HEK293 (cell line): ENCODE measurements at regions not wholly inside any gene's neighbourhood (a gene's known extent, or its start where the extent isn't known, plus 50 kb on each side); places are given as distances from the start of the nearest gene placed in this dataset.
A peak's percentile ranks its signal among the peaks of the same experiment; 100 is the strongest.

Experiments
- BCL11A ChIP-seq: fragments of 450-650 bp; formaldehyde crosslinking; IDR thresholded peaks from 2 replicates; pipeline ENCODE4 v1.5.1; 2016; ENCODE audit warnings: low read depth, missing biosample characterization, missing genetic modification characterization
- BCL6B ChIP-seq: fragments of 450-650 bp; formaldehyde crosslinking; IDR thresholded peaks from 2 replicates; pipeline ENCODE4 v1.5.1; 2017; ENCODE audit warnings: missing biosample characterization, missing genetic modification characterization
- GFI1B ChIP-seq: fragments of 450-650 bp; formaldehyde crosslinking; IDR thresholded peaks from 2 replicates; pipeline ENCODE4 v1.5.1; 2016; ENCODE audit warnings: missing biosample characterization, missing genetic modification characterization
- GLIS2 ChIP-seq: fragments of 450-650 bp; formaldehyde crosslinking; IDR thresholded peaks from 2 replicates; pipeline ENCODE4 v1.5.1; 2016; ENCODE audit warnings: missing biosample characterization, missing genetic modification characterization
- IKZF3 ChIP-seq: fragments of 450-650 bp; IDR thresholded peaks from 2 replicates; pipeline ENCODE4 v1.5.0; 2018; ENCODE audit warnings: missing biosample characterization, mild to moderate bottlenecking, missing genetic modification characterization, moderate library complexity
- PRDM1 ChIP-seq: fragments of 450-650 bp; formaldehyde crosslinking; IDR thresholded peaks from 2 replicates; pipeline ENCODE4; 2016; ENCODE audit warnings: missing biosample characterization, missing genetic modification characterization
- SP7 ChIP-seq: fragments of 450-650 bp; formaldehyde crosslinking; IDR thresholded peaks from 2 replicates; pipeline ENCODE4 v1.5.1; 2016; ENCODE audit warnings: missing biosample characterization, missing genetic modification characterization
- ZEB2 ChIP-seq: fragments of 450-650 bp; formaldehyde crosslinking; IDR thresholded peaks from 2 replicates; pipeline ENCODE4 v1.5.1; 2016; ENCODE audit warnings: missing biosample characterization, missing genetic modification characterization
- ZFHX2 ChIP-seq: fragments of 450-650 bp; formaldehyde crosslinking; conservative IDR thresholded peaks from 2 replicates; pipeline ENCODE4 v1.5.1; 2016; ENCODE audit warnings: missing biosample characterization, missing genetic modification characterization
- ZFP69B ChIP-seq: fragments of 450-650 bp; formaldehyde crosslinking; IDR thresholded peaks from 2 replicates; pipeline ENCODE4 v1.5.1; 2016; ENCODE audit warnings: missing biosample characterization, missing genetic modification characterization
- ZNF10 ChIP-seq: fragments of 450-650 bp; formaldehyde crosslinking; IDR thresholded peaks from 2 replicates; pipeline ENCODE4 v1.5.1; 2017; ENCODE audit warnings: missing biosample characterization, missing genetic modification characterization
- ZNF138 ChIP-seq: fragments of 450-650 bp; formaldehyde crosslinking; IDR thresholded peaks from 2 replicates; pipeline ENCODE4 v1.5.1; 2016; ENCODE audit warnings: missing biosample characterization, missing genetic modification characterization, borderline replicate concordance
- ZNF184 ChIP-seq: fragments of 450-650 bp; IDR thresholded peaks from 2 replicates; pipeline ENCODE4 v1.5.1; 2018; ENCODE audit warnings: missing biosample characterization, mild to moderate bottlenecking, missing genetic modification characterization
- ZNF202 ChIP-seq: fragments of 450-650 bp; formaldehyde crosslinking; IDR thresholded peaks from 2 replicates; pipeline ENCODE4 v1.5.1; 2016; ENCODE audit warnings: missing biosample characterization, missing genetic modification characterization, borderline replicate concordance
- ZNF324 ChIP-seq: fragments of 450-650 bp; formaldehyde crosslinking; IDR thresholded peaks from 2 replicates; pipeline ENCODE4 v1.5.1; 2016; ENCODE audit warnings: missing biosample characterization, missing genetic modification characterization
- ZNF362 ChIP-seq: fragments of 450-650 bp; formaldehyde crosslinking; IDR thresholded peaks from 2 replicates; pipeline ENCODE4 v1.5.1; 2016; ENCODE audit warnings: missing biosample characterization, missing genetic modification characterization
- ZNF394 ChIP-seq: fragments of 450-650 bp; formaldehyde crosslinking; IDR thresholded peaks from 2 replicates; pipeline ENCODE4 v1.5.1; 2016; ENCODE audit warnings: missing biosample characterization, missing genetic modification characterization, mild to moderate bottlenecking, moderate library complexity, borderline replicate concordance
- ZNF48 ChIP-seq: fragments of 450-650 bp; formaldehyde crosslinking; IDR thresholded peaks from 2 replicates; pipeline ENCODE4 v1.5.1; 2016; ENCODE audit warnings: missing biosample characterization, missing genetic modification characterization
- ZNF548 ChIP-seq: fragments of 450-650 bp; formaldehyde crosslinking; IDR thresholded peaks from 2 replicates; pipeline ENCODE4 v1.5.1; 2016; ENCODE audit warnings: missing biosample characterization, missing genetic modification characterization
- ZNF610 ChIP-seq: fragments of 450-650 bp; formaldehyde crosslinking; IDR thresholded peaks from 2 replicates; pipeline ENCODE4 v1.5.1; 2016; ENCODE audit warnings: missing biosample characterization, missing genetic modification characterization, borderline replicate concordance
- ZNF645 ChIP-seq: fragments of 450-650 bp; formaldehyde crosslinking; IDR thresholded peaks from 2 replicates; pipeline ENCODE4; 2016; ENCODE audit warnings: missing biosample characterization, missing genetic modification characterization
- ZNF660 ChIP-seq: fragments of 450-650 bp; IDR thresholded peaks from 2 replicates; pipeline ENCODE4 v1.5.1; 2018; ENCODE audit warnings: missing biosample characterization, mild to moderate bottlenecking, missing genetic modification characterization
- ZNF704 ChIP-seq: fragments of 450-650 bp; formaldehyde crosslinking; IDR thresholded peaks from 2 replicates; pipeline ENCODE4 v1.5.1; 2016; ENCODE audit warnings: missing biosample characterization, missing genetic modification characterization
- ZNF785 ChIP-seq: fragments of 450-650 bp; formaldehyde crosslinking; IDR thresholded peaks from 2 replicates; pipeline ENCODE4 v1.5.1; 2016; ENCODE audit warnings: missing biosample characterization, missing genetic modification characterization
- TF ChIP-seq, protein P1 (sequence below): fragments of 450-650 bp; formaldehyde crosslinking; IDR thresholded peaks from 2 replicates; pipeline ENCODE4 v1.5.0; 2017; ENCODE audit warnings: missing biosample characterization, missing genetic modification characterization, borderline replicate concordance
- TF ChIP-seq, protein P2 (sequence below): IDR thresholded peaks from 2 replicates; pipeline ENCODE4 v1.6.1; 2011; ENCODE audit warnings: mild to moderate bottlenecking, low read depth, low read length, borderline replicate concordance

DNA sequence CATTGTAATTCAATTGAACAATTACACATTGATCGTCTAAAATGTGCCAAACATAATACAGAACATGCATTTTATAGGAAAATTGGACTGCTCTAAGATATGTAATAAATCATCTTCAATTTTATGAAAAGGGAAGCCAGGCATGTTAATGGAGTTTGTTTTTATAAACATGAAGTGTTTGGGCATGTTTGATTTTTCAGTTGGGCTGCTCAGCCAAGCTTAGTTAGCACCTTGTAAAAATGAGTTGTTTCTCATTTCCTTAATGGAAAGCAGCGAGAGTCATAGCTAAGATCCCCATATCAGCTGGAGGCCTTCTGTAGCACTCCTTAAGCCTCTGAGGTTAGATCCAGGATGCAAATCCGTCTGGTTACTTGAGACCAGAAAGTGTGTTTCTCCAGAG, 422.3 kb downstream of the SPRY2 start (continued):
- TF ChIP-seq ZNF548 (no peak), ZNF138 (tag by site-specific recombination) (no peak), ZNF660 (tag by site-specific recombination) (no peak), SP7 (tag by site-specific recombination) (peak; percentile 48), ZNF324 (tag by site-specific recombination) (0 out of 2 replicates have a peak, but pooled peaks have one; percentile 65), ZEB2 (tag by site-specific recombination) (peak; percentile 90), ZNF704 (no peak), GFI1B (tag by site-specific recombination) (peak; percentile 98), ZNF394 (tag by site-specific recombination) (peak; percentile 78), ZNF202 (tag by site-specific recombination) (no peak), BCL6B (peak; percentile 85), ZNF184 (tag by site-specific recombination) (0 out of 2 replicates have a peak, but pooled peaks have one; percentile 44), ZFHX2 (tag by site-specific recombination) (no peak), GLIS2 (no peak), PRDM1 (tag by site-specific recombination) (no peak; the same call in 1 of the 2 replicates), ZFP69B (tag by site-specific recombination) (no peak), ZNF48 (tag by site-specific recombination) (no peak), IKZF3 (tag by site-specific recombination) (peak; percentile 92), BCL11A (tag by site-specific recombination) (peak; percentile 76; the same call in 1 of the 2 replicates), ZNF645 (tag by site-specific recombination) (no peak), ZNF785 (no peak), ZNF10 (tag by site-specific recombination) (no peak), ZNF610 (tag by site-specific recombination) (peak; percentile 59; the same call in 1 of the 2 replicates), ZNF362 (tag by site-specific recombination) (peak; percentile 56; the same call in 1 of the 2 replicates)
- TF ChIP-seq, protein P1, sequence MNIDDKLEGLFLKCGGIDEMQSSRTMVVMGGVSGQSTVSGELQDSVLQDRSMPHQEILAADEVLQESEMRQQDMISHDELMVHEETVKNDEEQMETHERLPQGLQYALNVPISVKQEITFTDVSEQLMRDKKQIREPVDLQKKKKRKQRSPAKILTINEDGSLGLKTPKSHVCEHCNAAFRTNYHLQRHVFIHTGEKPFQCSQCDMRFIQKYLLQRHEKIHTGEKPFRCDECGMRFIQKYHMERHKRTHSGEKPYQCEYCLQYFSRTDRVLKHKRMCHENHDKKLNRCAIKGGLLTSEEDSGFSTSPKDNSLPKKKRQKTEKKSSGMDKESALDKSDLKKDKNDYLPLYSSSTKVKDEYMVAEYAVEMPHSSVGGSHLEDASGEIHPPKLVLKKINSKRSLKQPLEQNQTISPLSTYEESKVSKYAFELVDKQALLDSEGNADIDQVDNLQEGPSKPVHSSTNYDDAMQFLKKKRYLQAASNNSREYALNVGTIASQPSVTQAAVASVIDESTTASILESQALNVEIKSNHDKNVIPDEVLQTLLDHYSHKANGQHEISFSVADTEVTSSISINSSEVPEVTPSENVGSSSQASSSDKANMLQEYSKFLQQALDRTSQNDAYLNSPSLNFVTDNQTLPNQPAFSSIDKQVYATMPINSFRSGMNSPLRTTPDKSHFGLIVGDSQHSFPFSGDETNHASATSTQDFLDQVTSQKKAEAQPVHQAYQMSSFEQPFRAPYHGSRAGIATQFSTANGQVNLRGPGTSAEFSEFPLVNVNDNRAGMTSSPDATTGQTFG, result no peak
- TF ChIP-seq, protein P2, sequence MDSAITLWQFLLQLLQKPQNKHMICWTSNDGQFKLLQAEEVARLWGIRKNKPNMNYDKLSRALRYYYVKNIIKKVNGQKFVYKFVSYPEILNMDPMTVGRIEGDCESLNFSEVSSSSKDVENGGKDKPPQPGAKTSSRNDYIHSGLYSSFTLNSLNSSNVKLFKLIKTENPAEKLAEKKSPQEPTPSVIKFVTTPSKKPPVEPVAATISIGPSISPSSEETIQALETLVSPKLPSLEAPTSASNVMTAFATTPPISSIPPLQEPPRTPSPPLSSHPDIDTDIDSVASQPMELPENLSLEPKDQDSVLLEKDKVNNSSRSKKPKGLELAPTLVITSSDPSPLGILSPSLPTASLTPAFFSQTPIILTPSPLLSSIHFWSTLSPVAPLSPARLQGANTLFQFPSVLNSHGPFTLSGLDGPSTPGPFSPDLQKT, result no peak
